H1 (cell line): ENCODE measurements at regions not wholly inside any gene's neighbourhood (a gene's known extent, or its start where the extent isn't known, plus 50 kb on each side); places are given as distances from the start of the nearest gene placed in this dataset.
"Not testable (repeated sequence)": the region's sequence is repeated elsewhere in the genome, so short reads cannot be mapped to it uniquely, and the experiment has no call there.

Experiments used
- CTCF ChIA-PET: fragments of 300-600 bp; sonication (Branson Sonifier 250); formaldehyde crosslinking; loops from one replicate; lab custom pipeline; 2021; ENCODE audit not compliant: partially characterized antibody; lab: Charles Lee
- POLR2A ChIA-PET: fragments of 300-600 bp; sonication (Branson Sonifier 250); formaldehyde crosslinking; loops from one replicate; lab custom pipeline; 2021; ENCODE audit warnings: inconsistent platforms; ENCODE audit not compliant: partially characterized antibody; lab: Charles Lee
- DNase-seq, 2 experiments: peaks; one replicate each; pipeline versions ENCODE4 v3.0.0 to v3.0.0-alpha.2; 2010 to 2022; ENCODE audit warnings: low spot score in 2 of 2, low read depth in 1 of 2, mixed read lengths in 1 of 2
- FAIRE-seq: peaks from 2 replicates; lab custom pipeline; 2011; peaks lifted over from hg19 to GRCh38; lab: Jason Lieb, UNC
- H2AFZ ChIP-seq: 2 replicates; pipeline ENCODE4 v1.8.1; 2012; ENCODE audit warnings: low read length, inconsistent platforms
- H2AK5ac ChIP-seq: 2 replicates; pipeline ENCODE4 v1.6.1; 2013; ENCODE audit warnings: low read depth, low read length
- H2BK120ac ChIP-seq: replicated peaks from 2 replicates; pipeline ENCODE3; 2013; ENCODE audit warnings: low read depth, low read length, inconsistent platforms
- H2BK12ac ChIP-seq: 2 replicates; pipeline ENCODE4 v1.6.1; 2013; ENCODE audit warnings: low read depth, low read length
- H2BK15ac ChIP-seq: 2 replicates; pipeline ENCODE4 v1.6.1; 2013; ENCODE audit warnings: low read length
- H2BK20ac ChIP-seq: 2 replicates; pipeline ENCODE4 v1.6.1; 2013; ENCODE audit warnings: low read length
- H2BK5ac ChIP-seq: 2 replicates; pipeline ENCODE4 v1.6.1; 2013; ENCODE audit warnings: low read depth, low read length
- H3K14ac ChIP-seq: 2 replicates; pipeline ENCODE4 v1.6.1; 2013; ENCODE audit warnings: inconsistent platforms; ENCODE audit not compliant: insufficient read length
- H3K18ac ChIP-seq: 2 replicates; pipeline ENCODE4 v1.6.1; 2013; ENCODE audit warnings: low read length; ENCODE audit errors: extremely low read depth
- H3K23ac ChIP-seq: 2 replicates; pipeline ENCODE4 v1.6.1; 2013; ENCODE audit warnings: inconsistent platforms; ENCODE audit not compliant: insufficient read length
- H3K23me2 ChIP-seq: 2 replicates; pipeline ENCODE4 v1.6.1; 2013; ENCODE audit warnings: low read depth, low read length
- H3K27ac ChIP-seq: 2 replicates; pipeline ENCODE4 v1.6.1; 2011; ENCODE audit warnings: low read depth, low read length, inconsistent platforms
- H3K27me3 ChIP-seq, 4 experiments: replicated peaks in 1 of 4; 1 replicate in 1 of 4; 2 replicates in 3 of 4; pipeline versions ENCODE4 v1.6.1 to v1.8.1; 2011 to 2013; ENCODE audit warnings: low read length in 3 of 4, mild to moderate bottlenecking in 3 of 4, inconsistent platforms in 2 of 4, mixed read lengths in 2 of 4, moderate library complexity in 1 of 4; ENCODE audit not compliant: control insufficient read depth in 3 of 4, insufficient read depth in 3 of 4; ENCODE audit errors: extremely low read depth in 1 of 4
- H3K36me3 ChIP-seq, 4 experiments: 2 replicates each; pipeline versions ENCODE4 v1.6.1 to v1.8.1; 2011 to 2013; ENCODE audit warnings: mild to moderate bottlenecking in 4 of 4, low read length in 3 of 4, moderate library complexity in 2 of 4, control low read depth in 1 of 4, inconsistent platforms in 1 of 4; ENCODE audit not compliant: insufficient read depth in 4 of 4, control insufficient read depth in 2 of 4
- H3K4ac ChIP-seq: replicated peaks from 2 replicates; pipeline ENCODE3; 2013; ENCODE audit warnings: low read length, low read depth, mixed read lengths, inconsistent platforms; ENCODE audit not compliant: insufficient read length
- H3K4me1 ChIP-seq, 4 experiments: replicated peaks in 1 of 4; 1 replicate in 1 of 4; 2 replicates in 3 of 4; pipeline versions ENCODE4 v1.6.1 to v1.8.1; 2011 to 2013; ENCODE audit warnings: low read length in 3 of 4, inconsistent platforms in 2 of 4, mixed read lengths in 1 of 4; ENCODE audit not compliant: insufficient read depth in 4 of 4, control insufficient read depth in 3 of 4
- H3K4me2 ChIP-seq, 2 experiments: 2 replicates each; pipeline versions ENCODE4 v1.6.1 to v1.8.1; 2011 to 2013; ENCODE audit warnings: low read depth in 2 of 2, low read length in 2 of 2, control low read depth in 1 of 2, inconsistent platforms in 1 of 2, mild to moderate bottlenecking in 1 of 2; ENCODE audit not compliant: insufficient read depth in 1 of 2
- H3K4me3 ChIP-seq, 4 experiments: fragments of 200-600, 300-600 bp in 1 of 4; sonication (generic), shearing (Covaris generic), sonication (Bioruptor Twin) in 1 of 4; 2 replicates each; pipeline versions ENCODE4 v1.5.1 to v1.8.1; 2011 to 2016; ENCODE audit warnings: low read length in 4 of 4, low read depth in 3 of 4, control low read depth in 2 of 4, inconsistent platforms in 2 of 4, mild to moderate bottlenecking in 2 of 4, mixed read lengths in 1 of 4, moderate library complexity in 1 of 4; ENCODE audit not compliant: insufficient read depth in 2 of 4; ENCODE audit errors: extremely low read depth in 1 of 4
- H3K56ac ChIP-seq: replicated peaks from 2 replicates; pipeline ENCODE3; 2013; ENCODE audit warnings: low read depth, mild to moderate bottlenecking, mixed read lengths, low read length, inconsistent platforms; ENCODE audit not compliant: insufficient read length
- H3K79me1 ChIP-seq: 2 replicates; pipeline ENCODE4 v1.6.1; 2013; ENCODE audit warnings: low read depth, low read length, control low read depth
- H3K79me2 ChIP-seq, 2 experiments: 2 replicates each; pipeline versions ENCODE4 v1.6.1 to v1.8.1; 2012 to 2013; ENCODE audit warnings: low read length in 2 of 2, mild to moderate bottlenecking in 2 of 2, inconsistent platforms in 1 of 2; ENCODE audit not compliant: insufficient read depth in 2 of 2, control insufficient read depth in 1 of 2
- H3K9ac ChIP-seq, 4 experiments: replicated peaks in 1 of 4; 1 replicate in 1 of 4; 2 replicates in 3 of 4; pipeline versions ENCODE4 v1.6.1 to v1.8.1; 2011 to 2013; ENCODE audit warnings: low read depth in 3 of 4, low read length in 3 of 4, control low read depth in 2 of 4, mild to moderate bottlenecking in 2 of 4, moderate library complexity in 2 of 4, inconsistent platforms in 1 of 4; ENCODE audit errors: extremely low read depth in 1 of 4
- H3K9me3 ChIP-seq, 2 experiments: 2 replicates each; pipeline versions ENCODE4 v1.6.1 to v1.8.1; 2012 to 2013; ENCODE audit warnings: mild to moderate bottlenecking in 2 of 2, moderate library complexity in 2 of 2, control low read depth in 1 of 2, inconsistent platforms in 1 of 2, low read depth in 1 of 2, low read length in 1 of 2, mixed read lengths in 1 of 2; ENCODE audit not compliant: insufficient read depth in 2 of 2
- H4K20me1 ChIP-seq, 2 experiments: replicated peaks in 1 of 2; 2 replicates each; pipeline versions ENCODE3 to v1.8.1; 2011 to 2013; ENCODE audit warnings: inconsistent platforms in 2 of 2, low read length in 2 of 2, mild to moderate bottlenecking in 1 of 2; ENCODE audit not compliant: insufficient read depth in 2 of 2, control insufficient read depth in 1 of 2
- H4K5ac ChIP-seq: 2 replicates; pipeline ENCODE4 v1.6.1; 2013; ENCODE audit warnings: low read length, low read depth, mixed read lengths, inconsistent platforms; ENCODE audit not compliant: insufficient read length
- H4K8ac ChIP-seq: 2 replicates; pipeline ENCODE4 v1.8.0; 2013; ENCODE audit warnings: mild to moderate bottlenecking, moderate library complexity, low read length, inconsistent platforms; ENCODE audit not compliant: insufficient read depth; ENCODE audit errors: extremely low read depth
- H4K91ac ChIP-seq: replicated peaks from 2 replicates; pipeline ENCODE3; 2013; ENCODE audit warnings: low read length, mixed read lengths, inconsistent platforms; ENCODE audit not compliant: insufficient read length
- WGBS, 2 experiments: shearing (Covaris generic) in 1 of 2; methylation state at CpG; one replicate each; pipeline versions ENCODE4 v1.1.6 to v1.1.7; 2013 to 2015; ENCODE audit warnings: low lambda C conversion rate in 2 of 2, mixed read lengths in 2 of 2, inconsistent platforms in 1 of 2, low coverage in 1 of 2, missing lambda C conversion rate in 1 of 2; ENCODE audit not compliant: insufficient replicate concordance in 2 of 2, insufficient coverage in 1 of 2, insufficient read length in 1 of 2; ENCODE audit errors: extremely low coverage in 1 of 2, missing lambda C conversion rate in 1 of 2; 5-methylcytosine and 5-hydroxymethylcytosine counted together

GRCh38 chr17:20667712-20668111 lies 88.2 kb downstream of the CDRT15L2 start:
- H2BK15ac ChIP-seq, H3K56ac ChIP-seq, H3K4me3 ChIP-seq, H3K79me2 ChIP-seq, DNase-seq, H4K8ac ChIP-seq, H2BK20ac ChIP-seq, H3K14ac ChIP-seq, H3K4me2 ChIP-seq, CTCF ChIA-PET, H3K4ac ChIP-seq, H3K79me1 ChIP-seq, H3K23me2 ChIP-seq, H4K91ac ChIP-seq, H3K27ac ChIP-seq, H3K27me3 ChIP-seq, H3K36me3 ChIP-seq, H2AFZ ChIP-seq, H3K23ac ChIP-seq, H2AK5ac ChIP-seq, H2BK12ac ChIP-seq, H4K5ac ChIP-seq, POLR2A ChIA-PET, H3K9me3 ChIP-seq, H2BK120ac ChIP-seq, FAIRE-seq, H3K4me1 ChIP-seq, H2BK5ac ChIP-seq, H3K18ac ChIP-seq, H3K9ac ChIP-seq, H4K20me1 ChIP-seq: not testable (repeated sequence)
- WGBS, 2 experiments: 88% methylated on average over 2 of the region's 2 CpGs; no CpG with 5 or more reads in 1 of the 2 experiments

- H3K27ac ChIP-seq, H3K27me3 ChIP-seq, H2AK5ac ChIP-seq, H3K9me3 ChIP-seq, H2BK120ac ChIP-seq, H3K79me2 ChIP-seq, CTCF ChIA-PET, H3K4ac ChIP-seq, POLR2A ChIA-PET, H2AFZ ChIP-seq, H3K4me3 ChIP-seq, H3K56ac ChIP-seq, H4K5ac ChIP-seq, H2BK5ac ChIP-seq, H4K8ac ChIP-seq, H3K36me3 ChIP-seq, H3K79me1 ChIP-seq, H4K91ac ChIP-seq, H4K20me1 ChIP-seq, H3K18ac ChIP-seq, H3K4me2 ChIP-seq, H3K14ac ChIP-seq, DNase-seq, H3K23me2 ChIP-seq, H2BK12ac ChIP-seq, H2BK15ac ChIP-seq, H3K4me1 ChIP-seq, H3K9ac ChIP-seq, FAIRE-seq, H3K23ac ChIP-seq, H2BK20ac ChIP-seq: not testable (repeated sequence)
- WGBS, 2 experiments: 91% methylated on average over 4 of the region's 4 CpGs; no CpG with 5 or more reads in 1 of the 2 experiments
These were observed 88.8 kb downstream of the CDRT15L2 start for GRCh38 chr17:20668316-20668715.
